ENCODE measurements at regions not wholly inside any gene's neighbourhood (a gene's known extent, or its start where the extent isn't known, plus 50 kb on each side); places are given as distances from the start of the nearest gene placed in this dataset.
"Not testable (repeated sequence)": the region's sequence is repeated elsewhere in the genome, so short reads cannot be mapped to it uniquely, and the experiment has no call there.

DNA sequence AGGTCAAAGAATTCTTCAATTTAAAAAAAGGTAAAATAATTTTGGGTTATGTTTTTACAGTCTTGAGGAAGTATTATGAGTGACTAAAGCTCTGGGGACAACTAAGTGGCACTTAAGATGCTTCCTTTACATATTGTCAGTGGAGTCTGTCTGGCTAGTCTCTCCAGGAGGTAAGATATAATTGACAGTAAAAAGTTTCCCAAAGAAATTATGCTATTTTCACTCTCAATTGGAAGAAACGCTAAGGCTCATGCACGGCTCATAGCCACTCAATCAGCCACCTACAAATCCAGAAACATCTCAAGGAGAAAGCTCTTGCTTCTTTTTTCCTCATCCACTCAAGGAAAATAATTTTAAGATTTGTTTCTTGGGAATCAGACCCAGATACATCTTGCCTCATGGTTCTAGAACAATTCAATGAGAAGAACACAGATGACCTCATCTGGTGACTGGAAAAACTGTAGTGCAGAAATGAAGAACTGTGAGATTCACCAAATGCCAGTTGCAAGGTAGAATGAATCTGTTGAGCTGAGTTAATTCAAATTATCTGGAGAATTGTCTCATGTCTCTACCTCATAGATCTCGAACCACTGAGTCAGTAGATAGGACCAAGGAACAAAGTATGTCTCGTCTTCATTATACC lies 252.9 kb downstream of the TPBG start:
- DNase-seq = no peak
- ATAC-seq (ENCODE audit: poor library complexity) = no peak
- intact Hi-C loops (cut with DNase I) = no loop called here

- intact Hi-C loops (cut with DNase I) = no loop called here
- no peak for DNase-seq
- no peak for ATAC-seq (ENCODE audit: poor library complexity)
Measured at GRCh38 chr6:82617648-82618047, 254.0 kb downstream of the TPBG start.

- intact Hi-C loops (cut with DNase I) = no loop called here
- no peak for ATAC-seq (ENCODE audit: poor library complexity)
- DNase-seq = no peak
Measured at GRCh38 chr6:82619573-82619972, 256.0 kb downstream of the TPBG start.

DNA sequence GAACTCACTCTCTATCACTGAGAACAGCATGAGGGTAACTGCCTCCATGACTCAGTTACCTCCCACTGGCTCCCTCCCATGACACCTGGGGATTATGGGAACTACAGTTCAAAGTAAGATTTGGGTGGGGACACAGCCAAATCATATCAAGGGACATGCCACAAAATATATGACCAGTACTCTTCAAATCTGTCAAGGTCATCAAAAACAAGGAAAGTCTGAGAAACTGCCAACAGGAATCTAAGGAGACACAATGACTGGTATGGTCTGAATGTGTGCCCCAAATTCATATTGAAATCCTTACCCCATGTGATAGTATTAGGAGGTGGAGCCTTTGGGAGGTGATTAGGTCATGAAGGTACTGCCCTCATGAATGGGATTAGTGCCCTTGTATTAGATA lies 258.8 kb downstream of the TPBG start:
- DNase-seq (no peak), ATAC-seq (ENCODE audit: poor library complexity) (no peak)
- intact Hi-C loops (cut with DNase I) = no loop called here

DNA sequence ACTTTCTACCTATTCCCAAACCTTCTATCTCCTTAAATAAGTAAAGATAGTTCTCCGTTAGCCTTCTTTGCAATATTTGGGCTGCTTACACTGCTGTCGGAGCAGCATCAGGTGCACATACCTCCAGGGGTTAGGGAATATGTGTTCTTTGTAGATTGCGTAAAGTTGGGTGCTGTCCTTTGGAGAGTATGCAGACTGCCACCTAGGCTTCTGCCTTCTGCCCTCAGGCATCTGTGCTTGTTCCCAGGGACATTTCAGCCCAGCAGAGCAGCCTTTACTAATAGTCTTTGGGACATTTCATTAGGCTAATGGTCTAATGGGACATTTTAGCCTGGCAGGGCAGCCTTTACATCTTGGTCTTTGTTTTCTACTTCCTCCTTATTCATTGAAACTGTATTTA lies 260.6 kb downstream of the TPBG start:
- intact Hi-C loops (cut with DNase I) = no loop called here
- DNase-seq = no peak
- no peak for ATAC-seq (ENCODE audit: poor library complexity)

DNA sequence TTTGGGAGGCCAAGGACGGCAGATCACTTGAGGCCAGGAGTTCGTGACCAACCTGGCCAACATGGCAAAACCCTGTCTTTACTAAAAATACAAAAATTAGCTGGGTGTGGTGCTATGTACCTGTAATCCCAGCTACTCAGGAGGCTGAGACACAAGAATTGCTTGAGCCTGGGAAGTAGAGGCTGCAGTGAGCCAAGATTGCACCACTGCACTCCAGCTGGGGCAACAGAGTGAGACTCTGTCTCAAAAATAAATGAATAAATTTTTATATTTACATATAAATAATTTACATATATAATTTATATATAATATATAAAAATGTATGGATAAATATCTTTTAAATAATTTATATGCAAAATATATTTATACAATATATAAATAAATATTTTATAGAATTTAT lies 263.3 kb downstream of the TPBG start:
- intact Hi-C loops (cut with DNase I); ATAC-seq (ENCODE audit: poor library complexity); DNase-seq: not testable (repeated sequence)

GRCh38 chr6:82629921-82630320 lies 266.3 kb downstream of the TPBG start:
- no peak for DNase-seq
- ATAC-seq (ENCODE audit: poor library complexity) = no peak
- intact Hi-C loops (cut with DNase I) = no loop called here

GRCh38 chr6:82641677-82642076 lies 278.1 kb downstream of the TPBG start:
- intact Hi-C loops (cut with DNase I) = no loop called here
- ATAC-seq (ENCODE audit: poor library complexity) (no peak), DNase-seq (no peak)

- ATAC-seq (ENCODE audit: poor library complexity) (no peak), DNase-seq (no peak)
- intact Hi-C loops (cut with DNase I) = no loop called here
Measured at GRCh38 chr6:82645536-82646230, 282.1 kb downstream of the TPBG start.

DNA sequence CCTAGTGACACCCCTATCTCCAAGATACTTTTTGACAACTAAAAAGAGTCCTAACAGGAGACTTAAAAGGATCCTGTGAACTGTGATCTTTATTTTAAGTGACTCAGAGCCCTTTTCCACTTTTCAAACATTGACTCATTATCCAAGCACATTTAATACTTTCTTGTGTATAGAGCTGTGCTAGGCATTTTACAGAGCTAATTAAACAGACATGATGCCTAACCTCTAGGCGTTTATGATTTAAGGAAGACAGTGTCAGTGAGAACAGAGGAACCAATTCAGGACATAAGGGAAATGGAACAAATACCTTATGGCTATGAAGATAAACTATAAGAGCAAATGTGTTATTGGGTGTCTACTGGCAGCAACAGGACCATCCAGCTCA lies 282.6 kb downstream of the TPBG start:
- DNase-seq (no peak), ATAC-seq (ENCODE audit: poor library complexity) (no peak)
- intact Hi-C loops (cut with DNase I) = no loop called here

DNA sequence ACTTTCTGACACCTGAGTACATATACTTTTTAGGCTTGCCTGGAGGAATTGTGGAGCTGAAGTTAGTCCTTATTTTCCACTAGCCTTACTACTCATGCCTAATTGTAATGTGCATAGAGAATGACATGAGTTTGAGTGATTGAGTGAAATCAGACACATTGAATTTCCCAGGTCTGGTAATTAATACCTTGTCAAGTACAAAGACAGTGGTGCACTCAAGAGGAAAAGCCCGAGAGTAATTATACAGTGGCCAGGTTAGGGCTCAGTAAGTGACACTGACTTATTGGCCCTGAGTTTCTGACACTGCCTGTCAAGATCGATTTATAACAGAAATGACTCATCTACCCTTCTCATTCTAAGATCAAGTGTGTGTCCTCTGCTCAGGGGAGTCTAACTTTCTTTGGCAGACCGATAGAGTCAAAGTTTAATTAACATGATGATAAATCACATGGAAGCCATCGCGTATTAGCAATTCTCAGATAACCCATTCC lies 288.3 kb downstream of the TPBG start:
- no peak for ATAC-seq (ENCODE audit: poor library complexity)
- intact Hi-C loops (cut with DNase I) = no loop called here
- no peak for DNase-seq

GRCh38 chr6:82679232-82679631 lies 315.6 kb downstream of the TPBG start:
- ATAC-seq (ENCODE audit: poor library complexity) (no peak), DNase-seq (no peak)

GRCh38 chr6:82680192-82680591 lies 316.6 kb downstream of the TPBG start:
- intact Hi-C loops (cut with DNase I) = no loop called here
- DNase-seq = no peak
- no peak for ATAC-seq (ENCODE audit: poor library complexity)

More at GRCh38 chr6:82679232-82679631, 315.6 kb downstream of the TPBG start:
- intact Hi-C loops (cut with DNase I) = no loop called here

- intact Hi-C loops (cut with DNase I) = no loop called here
- ATAC-seq (ENCODE audit: poor library complexity) (no peak), DNase-seq (no peak)
Measured at GRCh38 chr6:82681119-82681714, 317.6 kb downstream of the TPBG start.

GRCh38 chr6:82686719-82687118 lies 323.1 kb downstream of the TPBG start:
- no peak for DNase-seq
- no peak for ATAC-seq (ENCODE audit: poor library complexity)
- intact Hi-C loops (cut with DNase I) = no loop called here

GRCh38 chr6:82687855-82688254 lies 324.2 kb downstream of the TPBG start:
- ATAC-seq (ENCODE audit: poor library complexity) = no peak
- intact Hi-C loops (cut with DNase I) = no loop called here
- DNase-seq = no peak

- ATAC-seq (ENCODE audit: poor library complexity) (no peak), DNase-seq (no peak)
- intact Hi-C loops (cut with DNase I) = no loop called here
Measured at GRCh38 chr6:82690283-82690682, 326.7 kb downstream of the TPBG start.

- ATAC-seq (ENCODE audit: poor library complexity) (no peak), DNase-seq (no peak)
- intact Hi-C loops (cut with DNase I) = no loop called here
Measured at GRCh38 chr6:82691997-82692396, 328.4 kb downstream of the TPBG start.

DNA sequence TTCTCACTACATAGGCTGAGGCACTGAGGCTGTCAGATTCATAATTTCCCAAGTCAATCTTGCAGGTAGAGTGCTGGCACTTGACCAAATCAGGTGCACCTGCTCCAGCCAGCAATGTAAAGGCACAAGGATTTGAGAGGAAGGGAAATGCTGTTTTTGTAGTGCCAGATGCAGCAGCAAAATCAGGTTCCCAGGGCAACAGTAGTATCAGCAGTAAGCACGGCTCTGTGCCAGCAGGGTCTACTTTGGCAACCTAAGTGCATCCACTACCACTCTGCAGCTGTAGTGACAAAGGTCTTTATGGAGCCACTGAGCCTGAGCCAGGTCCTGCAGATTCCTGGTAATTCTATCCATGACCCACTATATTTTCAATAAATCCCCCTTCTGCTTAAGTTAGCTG lies 329.5 kb downstream of the TPBG start:
- ATAC-seq (ENCODE audit: poor library complexity) (no peak), DNase-seq (no peak)
- intact Hi-C loops (cut with DNase I) = no loop called here

GRCh38 chr6:82701341-82701740 lies 337.7 kb downstream of the TPBG start:
- ATAC-seq (ENCODE audit: poor library complexity) (no peak), DNase-seq (no peak)
- intact Hi-C loops (cut with DNase I) = no loop called here

All from Right ventricle myocardium superior (tissue), 1 donor.